ENCODE measurements at regions not wholly inside any gene's neighbourhood (a gene's known extent, or its start where the extent isn't known, plus 50 kb on each side); places are given as distances from the start of the nearest gene placed in this dataset.

DNA sequence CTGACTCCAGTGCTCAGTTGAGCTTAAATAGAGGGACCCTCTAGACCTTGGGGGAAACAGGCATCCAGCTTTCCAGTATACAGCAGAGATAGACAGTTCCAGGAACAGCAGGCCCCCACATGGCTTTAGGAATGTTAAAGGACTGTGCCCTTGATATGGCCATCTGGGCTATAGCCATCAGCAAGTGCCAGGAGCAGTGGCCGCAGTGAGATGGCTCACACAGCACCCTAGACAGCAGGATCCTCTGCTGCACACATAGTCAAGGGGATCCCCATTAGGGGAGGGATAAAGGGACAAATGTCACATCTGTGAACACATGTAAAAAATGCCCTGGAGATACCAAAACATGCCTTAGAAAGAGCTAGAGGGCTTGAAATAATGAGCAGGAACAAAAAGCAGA is 213.4 kb downstream of the PTH2R start:
- TF ChIP-seq, protein P1, sequence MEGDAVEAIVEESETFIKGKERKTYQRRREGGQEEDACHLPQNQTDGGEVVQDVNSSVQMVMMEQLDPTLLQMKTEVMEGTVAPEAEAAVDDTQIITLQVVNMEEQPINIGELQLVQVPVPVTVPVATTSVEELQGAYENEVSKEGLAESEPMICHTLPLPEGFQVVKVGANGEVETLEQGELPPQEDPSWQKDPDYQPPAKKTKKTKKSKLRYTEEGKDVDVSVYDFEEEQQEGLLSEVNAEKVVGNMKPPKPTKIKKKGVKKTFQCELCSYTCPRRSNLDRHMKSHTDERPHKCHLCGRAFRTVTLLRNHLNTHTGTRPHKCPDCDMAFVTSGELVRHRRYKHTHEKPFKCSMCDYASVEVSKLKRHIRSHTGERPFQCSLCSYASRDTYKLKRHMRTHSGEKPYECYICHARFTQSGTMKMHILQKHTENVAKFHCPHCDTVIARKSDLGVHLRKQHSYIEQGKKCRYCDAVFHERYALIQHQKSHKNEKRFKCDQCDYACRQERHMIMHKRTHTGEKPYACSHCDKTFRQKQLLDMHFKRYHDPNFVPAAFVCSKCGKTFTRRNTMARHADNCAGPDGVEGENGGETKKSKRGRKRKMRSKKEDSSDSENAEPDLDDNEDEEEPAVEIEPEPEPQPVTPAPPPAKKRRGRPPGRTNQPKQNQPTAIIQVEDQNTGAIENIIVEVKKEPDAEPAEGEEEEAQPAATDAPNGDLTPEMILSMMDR (IDR thresholded peaks at IDR 0.05), result no peak
- TF ChIP-seq EZH2 (IDR thresholded peaks at IDR 0.05; ENCODE audit: borderline replicate concordance, insufficient read depth, low read depth, low read length, poor library complexity, severe bottlenecking), result no peak
